Ascending aorta (tissue), 2 donors: ENCODE measurements at regions not wholly inside any gene's neighbourhood (a gene's known extent, or its start where the extent isn't known, plus 50 kb on each side); places are given as distances from the start of the nearest gene placed in this dataset.

Source experiments
- DNase-seq, 2 donors: peaks; one replicate each; pipeline ENCODE4 v3.0.0-alpha.2; 2019; ENCODE audit warnings: low spot score in 2 of 2
- H3K27ac ChIP-seq, 2 donors: fragments of 200-600 bp; sonication (generic); one replicate each; pipeline ENCODE4 v1.5.1; 2016 to 2017; ENCODE audit warnings: mild to moderate bottlenecking in 1 of 2
- H3K27me3 ChIP-seq: fragments of 200-600 bp; sonication (generic); one replicate; pipeline ENCODE4 v1.5.1; 2017
- H3K36me3 ChIP-seq, 2 donors: fragments of 200-600 bp; sonication (generic); one replicate each; pipeline ENCODE4 v1.5.1; 2016
- H3K4me1 ChIP-seq, 2 donors: fragments of 200-600 bp; sonication (generic); one replicate each; pipeline ENCODE4 v1.5.1; 2016 to 2017; ENCODE audit warnings: mild to moderate bottlenecking in 1 of 2
- H3K4me3 ChIP-seq, 2 donors: fragments of 200-600 bp; sonication (generic); one replicate each; pipeline ENCODE4 v1.5.1; 2016 to 2017; ENCODE audit warnings: mild to moderate bottlenecking in 1 of 2
- H3K9me3 ChIP-seq, 2 donors: fragments of 200-600 bp; sonication (generic); one replicate each; pipeline ENCODE4 v1.5.1; 2016
- CTCF ChIP-seq, 3 experiments: fragments of 200-600 bp in 2 of 3; fragments of 450-650 bp in 1 of 3; sonication (generic) in 2 of 3; IDR thresholded peaks; one replicate each; pipeline ENCODE4 v1.5.1; 2016 to 2019; ENCODE audit warnings: antibody characterized with exemption in 3 of 3, mild to moderate bottlenecking in 1 of 3, moderate library complexity in 1 of 3
- intact Hi-C: fragments of 100-400 bp; cut with DNase I; formaldehyde crosslinking; loops from one replicate; pipeline ENCODE4 v1.15.1; 2023

GRCh38 chr12:114254998-114255397 is 150.9 kb downstream of the TBX5 start:
- no peak overlapping the region for H3K27ac ChIP-seq
- no peak for TF ChIP-seq CTCF (IDR thresholded peaks at IDR 0.05)
- H3K9me3 ChIP-seq, result no peaks in the 10 kb centered on the region
- no peaks in the 10 kb centered on the region for H3K27me3 ChIP-seq
- no peak overlapping the region for H3K4me3 ChIP-seq
- no peaks in the 10 kb centered on the region for H3K36me3 ChIP-seq
- DNase-seq, result no peak
- intact Hi-C loops, result no loop called here
- peaks cover 0 to 8% of the 10 kb centered on the region in 2 donors for H3K4me1 ChIP-seq

- intact Hi-C loops, result no loop called here
- TF ChIP-seq CTCF (IDR thresholded peaks at IDR 0.05), result no peak
- no peaks in the 10 kb centered on the region for H3K9me3 ChIP-seq
- H3K4me1 ChIP-seq, result peaks cover 0 to 8% of the 10 kb centered on the region in 2 donors
- H3K27ac ChIP-seq, result peak overlapping the region in 1 of 2 donors; percentile 7
- no peak overlapping the region for H3K4me3 ChIP-seq
- H3K27me3 ChIP-seq, result no peaks in the 10 kb centered on the region
- DNase-seq, result no peak
- no peaks in the 10 kb centered on the region for H3K36me3 ChIP-seq
Measured at GRCh38 chr12:114253976-114254778, 151.8 kb downstream of the TBX5 start.

GRCh38 chr12:114248527-114248926 is 157.4 kb downstream of the TBX5 start:
- Histone ChIP-seq H3K9me3 (no peaks in the 10 kb centered on the region), H3K27me3 (no peaks in the 10 kb centered on the region), H3K4me3 (no peak overlapping the region), H3K36me3 (no peaks in the 10 kb centered on the region), H3K4me1 (peaks cover 0 to 3% of the 10 kb centered on the region in 2 donors), H3K27ac (no peak overlapping the region)
- DNase-seq, result no peak
- no peak for TF ChIP-seq CTCF (IDR thresholded peaks at IDR 0.05)
- intact Hi-C loops, result no loop called here

- TF ChIP-seq CTCF (IDR thresholded peaks at IDR 0.05), result no peak
- Histone ChIP-seq H3K36me3 (no peaks in the 10 kb centered on the region), H3K4me3 (no peak overlapping the region), H3K4me1 (no peaks in the 10 kb centered on the region), H3K27me3 (no peaks in the 10 kb centered on the region), H3K27ac (no peak overlapping the region), H3K9me3 (no peaks in the 10 kb centered on the region)
- intact Hi-C loops, result no loop called here
- DNase-seq, result no peak
Measured at GRCh38 chr12:114245555-114245954, 160.4 kb downstream of the TBX5 start.

GRCh38 chr12:114241973-114242434 is 163.9 kb downstream of the TBX5 start:
- peaks cover 0 to 9% of the 10 kb centered on the region in 2 donors for H3K4me1 ChIP-seq
- no peak overlapping the region for H3K27ac ChIP-seq
- DNase-seq, result no peak
- no peaks in the 10 kb centered on the region for H3K36me3 ChIP-seq
- no peak for TF ChIP-seq CTCF (IDR thresholded peaks at IDR 0.05)
- intact Hi-C loops, result no loop called here
- H3K27me3 ChIP-seq, result no peaks in the 10 kb centered on the region
- H3K9me3 ChIP-seq, result no peaks in the 10 kb centered on the region
- H3K4me3 ChIP-seq, result no peak overlapping the region
